NCI-H748 treated with DMSO at 0.1 percent for 48 hours (cell line): ENCODE measurements at regions not wholly inside any gene's neighbourhood (a gene's known extent, or its start where the extent isn't known, plus 50 kb on each side); places are given as distances from the start of the nearest gene placed in this dataset.
"Not testable (repeated sequence)": the region's sequence is repeated elsewhere in the genome, so short reads cannot be mapped to it uniquely, and the experiment has no call there.

Experiments
- DNase-seq: peaks from one replicate; lab custom pipeline; 2025; lab: John Stamatoyannopoulos, UW

- no peak for DNase-seq
Measured at GRCh38 chr15:94840794-94841783, 609.7 kb downstream of the MCTP2 start.

GRCh38 chr15:94843060-94843459, 611.7 kb downstream of the MCTP2 start:
- no peak for DNase-seq

GRCh38 chr15:94844198-94844537, 612.8 kb downstream of the MCTP2 start:
- no peak for DNase-seq

- DNase-seq, result no peak
Measured at GRCh38 chr15:94844538-94845389, 613.4 kb downstream of the MCTP2 start.

- DNase-seq, result no peak
Measured at GRCh38 chr15:94845390-94845716, 614.0 kb downstream of the MCTP2 start.

- DNase-seq, result no peak
Measured at GRCh38 chr15:94847325-94847724, 616.0 kb downstream of the MCTP2 start.

GRCh38 chr15:94848054-94848453, 616.7 kb downstream of the MCTP2 start:
- no peak for DNase-seq

- DNase-seq, result no peak
Measured at GRCh38 chr15:94855018-94855408, 623.7 kb downstream of the MCTP2 start.

- DNase-seq, result no peak
Measured at GRCh38 chr15:94855409-94856266, 624.3 kb downstream of the MCTP2 start.

GRCh38 chr15:94856267-94856854, 625.0 kb downstream of the MCTP2 start:
- DNase-seq, result no peak

GRCh38 chr15:94857466-94857865, 626.1 kb downstream of the MCTP2 start:
- DNase-seq, result no peak

GRCh38 chr15:94858011-94858410, 626.6 kb downstream of the MCTP2 start:
- no peak for DNase-seq

GRCh38 chr15:94858449-94858848, 627.1 kb downstream of the MCTP2 start:
- DNase-seq, result no peak

- DNase-seq, result no peak
Measured at GRCh38 chr15:94858920-94859319, 627.6 kb downstream of the MCTP2 start.

GRCh38 chr15:94864600-94864999, 633.2 kb downstream of the MCTP2 start:
- DNase-seq, result no peak

GRCh38 chr15:94868265-94868664, 636.9 kb downstream of the MCTP2 start:
- not testable (repeated sequence) for DNase-seq

GRCh38 chr15:94875550-94875949, 644.2 kb downstream of the MCTP2 start:
- DNase-seq, result no peak

GRCh38 chr15:94877833-94878232, 646.5 kb downstream of the MCTP2 start:
- DNase-seq, result no peak

GRCh38 chr15:94882071-94882712, 650.8 kb downstream of the MCTP2 start:
- DNase-seq, result no peak

GRCh38 chr15:94887391-94887790, 656.0 kb downstream of the MCTP2 start:
- DNase-seq, result no peak

GRCh38 chr15:94889153-94889552, 657.8 kb downstream of the MCTP2 start:
- no peak for DNase-seq
